GM18867 (cell line): ENCODE measurements at regions not wholly inside any gene's neighbourhood (a gene's known extent, or its start where the extent isn't known, plus 50 kb on each side); places are given as distances from the start of the nearest gene placed in this dataset.
"Not testable (repeated sequence)": the region's sequence is repeated elsewhere in the genome, so short reads cannot be mapped to it uniquely, and the experiment has no call there.

ENCODE experiments used
- ATAC-seq: cut with Tn5 transposase; IDR thresholded peaks from one replicate; pipeline ENCODE4 v1.9.1; 2021; ENCODE audit warnings: mild to moderate bottlenecking, moderate library complexity; ENCODE audit not compliant: unreplicated experiment

- no peak for ATAC-seq
Observed at GRCh38 chr13:110809871-110810486, 96.5 kb downstream of the ING1 start.

- ATAC-seq: no peak
Observed at GRCh38 chr13:110811008-110811720, 97.7 kb downstream of the ING1 start.

GRCh38 chr13:110811771-110812120 lies 98.2 kb downstream of the ING1 start:
- ATAC-seq: no peak

GRCh38 chr13:110812121-110812868 lies 98.8 kb downstream of the ING1 start:
- no peak for ATAC-seq

- no peak for ATAC-seq
Observed at GRCh38 chr13:110812869-110813645, 99.6 kb downstream of the ING1 start.

DNA sequence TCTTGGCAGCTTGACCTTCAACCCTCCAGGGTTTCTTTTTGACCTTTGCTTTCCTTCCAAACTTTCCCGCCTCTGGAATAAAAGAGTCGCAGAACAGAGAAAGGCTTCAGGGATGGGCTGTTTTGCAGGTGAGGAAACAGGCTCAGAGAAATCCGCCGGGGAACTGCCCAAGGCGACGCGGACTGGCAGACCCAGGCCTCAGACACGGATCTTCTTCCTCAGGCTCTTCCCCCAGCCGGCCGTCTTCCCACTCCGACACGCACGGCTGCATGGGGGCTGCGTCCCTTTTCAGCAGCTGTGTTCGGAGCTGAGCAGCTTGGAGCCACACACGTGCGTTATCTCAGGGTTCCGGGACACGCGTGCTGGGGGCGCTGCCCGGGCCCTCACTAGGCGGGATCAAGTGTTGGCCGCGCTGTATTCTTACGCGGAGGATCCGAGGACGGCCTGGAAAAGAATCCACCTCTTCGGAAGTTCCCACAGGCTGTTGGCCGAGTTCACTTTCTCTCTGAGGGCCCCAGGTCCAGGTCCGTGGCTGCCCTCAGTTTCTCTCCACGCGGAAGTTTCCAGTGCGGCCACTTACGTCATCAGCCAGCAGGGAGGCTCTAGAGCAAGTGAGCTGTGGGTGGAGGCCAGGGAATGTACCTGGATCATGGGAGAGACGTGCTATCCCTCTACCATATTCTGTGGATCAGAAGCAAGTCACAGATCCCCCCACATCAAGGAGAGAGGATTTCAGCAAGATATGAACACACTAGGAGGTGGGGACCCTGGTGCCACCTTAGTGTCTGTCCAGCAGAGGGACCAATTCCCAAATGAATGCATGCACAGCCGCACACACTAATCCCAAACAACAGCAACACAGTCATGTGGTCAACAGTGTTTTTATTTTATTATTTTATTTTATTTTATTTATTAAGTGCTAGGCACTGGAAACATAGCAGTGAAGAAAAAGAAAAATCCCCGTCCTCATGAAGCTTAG lies 100.4 kb downstream of the ING1 start:
- ATAC-seq: no peak

GRCh38 chr13:110815471-110816204 lies 99.2 kb downstream of the ANKRD10 start:
- no peak for ATAC-seq

DNA sequence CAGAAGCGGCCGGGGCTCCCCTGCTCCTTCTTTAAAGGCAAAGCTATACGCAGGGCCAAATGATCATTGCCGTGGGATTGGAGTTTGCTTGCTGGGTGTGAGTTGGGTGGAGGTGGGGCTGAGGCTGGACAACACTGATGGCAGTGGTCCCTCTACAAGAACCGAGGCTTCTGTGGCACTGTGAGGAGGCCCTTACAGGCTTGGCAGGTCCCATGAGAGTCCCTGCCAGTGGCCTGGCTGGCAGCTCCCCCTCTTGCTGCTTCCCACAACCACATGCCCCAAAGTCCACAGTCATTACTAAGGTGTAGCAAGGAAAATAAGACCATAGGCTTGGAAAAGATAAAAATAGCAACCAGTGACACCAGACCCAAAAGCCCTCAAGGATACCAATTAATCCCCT lies 98.4 kb downstream of the ANKRD10 start:
- ATAC-seq: no peak

- no peak for ATAC-seq
Observed at GRCh38 chr13:110817143-110817542, 97.7 kb downstream of the ANKRD10 start.

DNA sequence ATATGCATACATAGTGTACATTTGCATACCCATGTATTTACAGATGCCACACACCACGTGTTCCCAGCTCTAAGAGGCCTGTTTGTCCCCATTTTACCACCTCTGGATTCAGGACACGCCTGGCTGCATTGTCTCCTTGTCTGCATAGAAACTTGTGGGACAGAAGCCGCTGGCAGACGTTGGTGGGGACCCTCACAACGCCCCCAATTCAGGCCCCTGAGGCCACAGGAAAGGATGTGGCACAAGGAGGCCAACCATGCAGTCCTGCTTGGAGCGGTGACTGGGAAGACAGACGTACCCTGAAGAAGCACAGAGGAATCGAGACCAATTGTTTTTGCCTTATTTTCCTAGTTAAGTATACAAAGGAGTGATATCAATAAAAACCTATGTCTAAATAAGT lies 96.1 kb downstream of the ANKRD10 start:
- ATAC-seq: no peak

- ATAC-seq: peak; percentile 90
Observed at GRCh38 chr13:110819203-110820014, 95.5 kb downstream of the ANKRD10 start.

DNA sequence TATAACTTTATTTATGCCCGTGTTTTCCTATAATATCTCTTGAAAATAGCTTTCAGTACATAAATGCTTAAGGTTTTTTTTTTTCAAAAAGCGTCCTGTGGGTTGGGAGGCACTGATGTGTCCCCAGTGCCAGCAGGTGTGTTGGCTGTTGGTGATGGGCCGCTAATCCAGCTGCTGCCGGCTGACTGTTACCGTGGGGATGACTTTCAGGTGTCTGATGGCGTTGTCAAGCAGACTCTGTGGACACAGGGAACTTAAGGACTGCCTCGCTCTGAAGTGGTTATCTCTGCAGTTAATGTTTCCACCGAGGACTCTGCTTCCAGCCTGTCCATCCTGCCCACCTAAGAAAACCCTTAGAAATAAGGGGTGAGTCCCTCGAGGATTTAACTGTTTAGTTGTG lies 94.5 kb downstream of the ANKRD10 start:
- no peak for ATAC-seq

DNA sequence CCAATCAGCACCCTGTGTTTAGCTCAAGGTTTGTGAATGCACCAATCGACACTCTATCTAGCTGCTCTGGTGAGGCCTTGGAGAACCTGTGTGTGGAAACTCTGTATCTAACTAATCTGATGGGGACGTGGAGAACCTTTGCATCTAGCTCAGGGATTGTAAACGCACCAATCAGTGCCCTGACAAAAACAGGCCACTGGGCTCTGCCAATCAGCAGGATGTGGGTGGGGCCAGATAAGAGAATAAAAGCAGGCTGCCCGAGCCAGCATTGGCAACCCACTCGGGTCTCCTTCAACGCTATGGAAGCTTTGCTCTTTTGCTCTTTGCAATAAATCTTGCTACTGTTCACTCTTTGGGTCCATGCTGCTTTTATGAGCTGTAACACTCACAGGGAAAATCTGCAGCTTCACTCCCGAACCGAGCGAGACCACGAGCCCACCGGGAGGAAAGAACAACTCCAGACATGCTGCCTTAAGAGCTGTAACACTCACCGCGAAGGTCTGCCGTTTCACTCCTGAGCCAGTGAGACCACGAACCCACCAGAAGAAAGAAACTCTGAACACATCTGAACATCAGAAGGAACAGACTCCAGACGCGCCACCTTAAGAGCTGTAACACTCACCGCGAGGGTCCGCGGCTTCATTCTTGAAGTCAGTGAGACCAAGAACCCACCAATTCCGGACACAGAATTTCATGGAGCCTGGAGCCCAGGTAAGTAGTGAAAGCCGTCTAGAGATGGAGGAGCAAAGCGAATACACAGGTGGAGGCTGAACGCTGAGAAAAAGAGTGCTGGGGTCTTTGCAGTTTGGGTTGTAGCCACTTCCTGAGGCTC lies 92.8 kb downstream of the ANKRD10 start:
- not testable (repeated sequence) for ATAC-seq

DNA sequence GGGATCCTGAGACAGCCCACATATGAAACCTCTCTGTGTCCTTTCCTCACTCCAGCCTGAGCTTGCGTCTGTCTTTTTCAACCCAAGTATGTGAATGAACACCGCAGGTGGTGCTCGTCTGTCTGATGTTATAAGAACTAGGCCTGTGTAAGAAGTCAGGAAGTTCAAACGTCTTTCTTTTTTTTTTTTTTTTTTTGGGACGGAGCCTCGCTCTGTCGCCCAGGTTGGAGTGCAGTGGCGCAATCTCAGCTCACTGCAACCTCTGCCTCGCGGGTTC lies 92.3 kb downstream of the ANKRD10 start:
- no peak for ATAC-seq

DNA sequence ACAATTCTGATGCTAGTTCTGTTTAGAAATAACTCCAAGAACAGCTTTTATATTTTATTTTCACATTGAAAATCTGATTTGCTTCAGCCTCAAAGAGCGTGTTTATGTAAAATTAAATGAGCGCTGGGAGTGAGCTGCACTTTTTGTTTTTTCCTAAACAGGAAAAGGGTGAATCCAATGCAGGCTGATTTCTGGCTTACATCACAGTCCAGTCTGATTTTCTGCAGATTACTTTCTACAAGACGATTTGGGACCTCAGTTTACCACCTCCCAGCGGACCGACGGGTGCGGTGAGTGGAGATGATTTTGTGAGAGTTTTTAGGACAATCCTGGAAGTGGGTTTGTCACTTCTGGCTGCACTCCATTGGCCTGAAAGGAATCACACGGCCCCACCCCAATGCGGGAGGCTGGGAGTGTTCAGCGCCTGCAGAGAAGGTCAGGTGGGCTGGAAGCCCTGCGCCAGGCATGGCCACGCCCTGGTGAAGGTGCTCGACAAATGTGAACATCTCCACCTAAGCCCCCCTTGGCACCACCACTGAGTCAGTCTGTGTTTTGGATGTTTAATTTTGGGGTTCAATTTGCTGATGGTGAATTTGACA lies 90.1 kb downstream of the ANKRD10 start:
- no peak for ATAC-seq

DNA sequence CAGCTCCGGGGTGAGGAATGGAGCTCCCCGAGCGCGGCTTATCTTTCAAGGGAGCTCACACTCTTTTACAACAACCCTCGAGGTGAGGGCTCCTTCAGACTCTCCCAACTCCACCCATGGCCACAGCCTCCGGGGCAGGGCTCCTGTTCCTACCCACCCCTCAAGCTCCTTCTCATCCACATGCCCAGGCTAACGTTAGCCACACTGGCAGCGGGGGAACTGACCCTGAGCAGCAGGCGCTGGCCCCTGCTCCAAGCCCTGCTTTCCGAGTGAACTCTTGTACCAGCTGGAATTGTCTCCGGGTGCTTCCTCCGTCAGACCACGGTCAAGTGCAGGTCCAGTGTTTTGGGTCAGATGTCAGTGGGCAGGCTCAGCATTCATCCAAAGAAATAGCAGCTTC lies 89.4 kb downstream of the ANKRD10 start:
- no peak for ATAC-seq

- no peak for ATAC-seq
Observed at GRCh38 chr13:110826101-110826500, 88.8 kb downstream of the ANKRD10 start.
